ENCODE measurements at regions not wholly inside any gene's neighbourhood (a gene's known extent, or its start where the extent isn't known, plus 50 kb on each side); places are given as distances from the start of the nearest gene placed in this dataset.

GRCh38 chr12:113665457-113665856 lies 193.8 kb upstream of the LHX5 start:
- TF ChIP-seq POLR2A (IDR thresholded peaks at IDR 0.05) (no peak), CTCF (IDR thresholded peaks at IDR 0.05) (no peak)
